HCT116 (cell line): ENCODE measurements at regions not wholly inside any gene's neighbourhood (a gene's known extent, or its start where the extent isn't known, plus 50 kb on each side); places are given as distances from the start of the nearest gene placed in this dataset.

Source experiments
- ATAC-seq: fragments of 200-7000 bp; cut with Tn5 transposase; 2 replicates; pipeline ENCODE4 v1.9.1; 2020; ENCODE audit warnings: mild to moderate bottlenecking, moderate library complexity
- BruUV-seq: library from RNA; stranded (reverse); fragments of 400-500 nt; replicated peaks from 2 replicates; lab custom pipeline; 2021; lab: Mats Ljungman, UMichigan
- CTCF ChIA-PET: fragments of 300-600 bp; sonication (Branson Sonifier 250); formaldehyde crosslinking; loops from one replicate; lab custom pipeline; 2021; ENCODE audit warnings: antibody characterized with exemption; lab: Charles Lee
- POLR2A ChIA-PET: fragments of 300-600, 350-600 bp; sonication (Branson Sonifier 250); formaldehyde crosslinking; loops from one replicate; lab custom pipeline; 2021; ENCODE audit warnings: antibody characterized with exemption; lab: Charles Lee
- RAD21 ChIA-PET, 2 experiments: fragments of 300-600 bp; sonication (Branson Sonifier 250); formaldehyde crosslinking; loops; one replicate each; lab custom pipeline; 2023; ENCODE audit warnings: low total read pairs in 2 of 2; ENCODE audit not compliant: uncharacterized antibody in 2 of 2, unreplicated experiment in 2 of 2, low non-redundant PET in 1 of 2; lab: Charles Lee
- DNase-seq: peaks from one replicate; pipeline ENCODE4 v3.0.0-alpha.2; 2010; ENCODE audit warnings: low read depth, low spot score
- H2AFZ ChIP-seq: fragments of 200-600 bp; shearing (Covaris generic), sonication (generic); 2 replicates; pipeline ENCODE4 v1.6.1; 2017; ENCODE audit warnings: low read depth, mixed run types, mixed read lengths, antibody characterized with exemption, low read length; ENCODE audit not compliant: poor library complexity, severe bottlenecking
- H3K27ac ChIP-seq: 2 replicates; pipeline ENCODE4 v1.5.1; 2012; ENCODE audit warnings: low read depth, low read length
- H3K27me3 ChIP-seq: fragments of 200-600 bp; sonication (generic); 2 replicates; pipeline ENCODE4 v1.6.1; 2016; ENCODE audit warnings: mixed run types, low read length, mixed read lengths; ENCODE audit not compliant: insufficient read depth
- H3K36me3 ChIP-seq, 2 experiments: fragments of 200-500 bp in 1 of 2; fragments of 200-600 bp in 1 of 2; sonication (Bioruptor generic) in 1 of 2; sonication (generic) in 1 of 2; 2 replicates each; pipeline versions ENCODE4 v1.5.1 to v1.6.1; 2014 to 2016; ENCODE audit warnings: low read length in 2 of 2, inconsistent platforms in 1 of 2, mixed read lengths in 1 of 2, mixed run types in 1 of 2; ENCODE audit not compliant: insufficient read depth in 2 of 2, control insufficient read depth in 1 of 2
- H3K4me1 ChIP-seq, 2 experiments: fragments of 200-600 bp in 1 of 2; sonication (generic) in 1 of 2; 2 replicates each; pipeline versions ENCODE4 v1.5.1 to v1.6.1; 2012 to 2017; ENCODE audit warnings: low read length in 2 of 2, inconsistent platforms in 1 of 2, mild to moderate bottlenecking in 1 of 2, mixed read lengths in 1 of 2, mixed run types in 1 of 2, moderate library complexity in 1 of 2; ENCODE audit not compliant: insufficient read depth in 2 of 2, control insufficient read depth in 1 of 2
- H3K4me2 ChIP-seq: fragments of 200-600 bp; sonication (generic); 2 replicates; pipeline ENCODE4 v1.6.1; 2017; ENCODE audit warnings: mixed run types, low read length, mixed read lengths
- H3K4me3 ChIP-seq, 2 experiments: fragments of 200-600 bp in 1 of 2; sonication (generic) in 1 of 2; replicated peaks in 1 of 2; 2 replicates each; pipeline ENCODE4 v1.5.1; 2011 to 2016; ENCODE audit warnings: low read length in 2 of 2, control low read depth in 1 of 2, low read depth in 1 of 2, mild to moderate bottlenecking in 1 of 2, mixed read lengths in 1 of 2, mixed run types in 1 of 2
- H3K79me2 ChIP-seq: fragments of 200-600 bp; sonication (generic); 2 replicates; pipeline ENCODE4 v1.6.1; 2017; ENCODE audit warnings: mild to moderate bottlenecking, mixed run types, low read length, moderate library complexity, mixed read lengths; ENCODE audit not compliant: insufficient read depth
- H3K9ac ChIP-seq: fragments of 200-600 bp; sonication (generic); 2 replicates; pipeline ENCODE4 v1.6.1; 2016; ENCODE audit warnings: low read length, mixed read lengths
- H3K9me2 ChIP-seq: fragments of 200-600 bp; sonication (generic), shearing (Covaris generic); 2 replicates; pipeline ENCODE4 v1.6.1; 2017; ENCODE audit warnings: mixed run types, mild to moderate bottlenecking, moderate library complexity; ENCODE audit not compliant: insufficient read depth
- H3K9me3 ChIP-seq, 2 experiments: fragments of 200-500 bp in 1 of 2; fragments of 200-600 bp in 1 of 2; sonication (Bioruptor generic) in 1 of 2; sonication (generic) in 1 of 2; 2 replicates each; pipeline ENCODE4 v1.6.1; 2014 to 2017; ENCODE audit warnings: low read length in 2 of 2, mixed read lengths in 2 of 2, inconsistent platforms in 1 of 2, low read depth in 1 of 2, mild to moderate bottlenecking in 1 of 2, mixed run types in 1 of 2, moderate library complexity in 1 of 2; ENCODE audit not compliant: control insufficient read depth in 1 of 2, insufficient read depth in 1 of 2
- H4K20me1 ChIP-seq: fragments of 200-600 bp; sonication (generic), shearing (Covaris generic); 2 replicates; pipeline ENCODE4 v1.6.1; 2017; ENCODE audit warnings: mixed run types, mild to moderate bottlenecking, moderate library complexity; ENCODE audit not compliant: insufficient read depth
- ATF3 ChIP-seq: IDR thresholded peaks from 2 replicates; pipeline ENCODE4 v1.6.1; 2012
- CBX3 ChIP-seq: IDR thresholded peaks from 2 replicates; pipeline ENCODE4 v1.6.1; 2012; ENCODE audit warnings: low read depth
- CEBPB ChIP-seq: IDR thresholded peaks from 2 replicates; pipeline ENCODE4 v1.6.1; 2012; ENCODE audit warnings: low read depth
- CTCF ChIP-seq, 3 experiments: fragments of 200-600 bp in 1 of 3; sonication (generic) in 1 of 3; IDR thresholded peaks in 2 of 3; conservative IDR thresholded peaks in 1 of 3; 2 replicates each; pipeline ENCODE4 v1.5.1; 2012 to 2017; ENCODE audit warnings: low read depth in 2 of 3, low read length in 2 of 3, antibody characterized with exemption in 1 of 3, borderline replicate concordance in 1 of 3, control low read depth in 1 of 3, mild to moderate bottlenecking in 1 of 3, mixed read lengths in 1 of 3, mixed run types in 1 of 3, moderate library complexity in 1 of 3; ENCODE audit not compliant: insufficient read depth in 1 of 3
- EZH2 ChIP-seq: fragments of 200-600 bp; sonication (generic); IDR thresholded peaks from 2 replicates; pipeline ENCODE4 v1.6.1; 2017; ENCODE audit warnings: antibody characterized with exemption, mixed run types
- FOSL1 ChIP-seq: IDR thresholded peaks from 2 replicates; pipeline ENCODE4 v1.6.1; 2012; ENCODE audit warnings: low read depth
- JUND ChIP-seq: IDR thresholded peaks from 2 replicates; pipeline ENCODE4 v1.6.1; 2012
- POLR2A ChIP-seq: IDR thresholded peaks from 2 replicates; pipeline ENCODE4 v1.7.0; 2011; ENCODE audit warnings: borderline replicate concordance; ENCODE audit not compliant: insufficient read depth, insufficient read length; ENCODE audit errors: extremely low read depth
- RAD21 ChIP-seq: IDR thresholded peaks from 2 replicates; pipeline ENCODE4 v1.6.1; 2012; ENCODE audit warnings: low read depth, mild to moderate bottlenecking
- SIN3A ChIP-seq: IDR thresholded peaks from 2 replicates; pipeline ENCODE4 v1.6.1; 2012; ENCODE audit warnings: low read depth
- SP1 ChIP-seq: IDR thresholded peaks from 2 replicates; pipeline ENCODE4 v1.6.1; 2012; ENCODE audit warnings: low read depth
- TCF7L2 ChIP-seq: IDR thresholded peaks from 2 replicates; pipeline ENCODE4 v1.7.0; 2011; ENCODE audit warnings: borderline replicate concordance, inconsistent platforms; ENCODE audit not compliant: insufficient read depth, insufficient read length; ENCODE audit errors: extremely low read depth
- ZFX ChIP-seq: fragments of 450-650 bp; IDR thresholded peaks from 2 replicates; pipeline ENCODE4 v1.6.1; 2017
- ZNF274 ChIP-seq: fragments of 200-500 bp; sonication (Bioruptor generic); IDR thresholded peaks from 2 replicates; pipeline ENCODE4 v1.6.1; 2014; ENCODE audit warnings: mild to moderate bottlenecking, low read depth, low read length, inconsistent platforms
- intact Hi-C: fragments of 100-400 bp; cut with micrococcal nuclease; formaldehyde crosslinking; loops from 2 replicates; pipeline ENCODE4 v1.10.0; 2022

- no TSS peak for BruUV-seq
- Histone ChIP-seq H2AFZ (no peak overlapping the region), H3K4me2 (no peak overlapping the region), H3K27ac (no peak overlapping the region), H4K20me1 (no peaks in the 10 kb centered on the region), H3K79me2 (no peaks in the 10 kb centered on the region), H3K4me1 (no peaks in the 10 kb centered on the region), H3K36me3 (no peaks in the 10 kb centered on the region), H3K4me3 (no peak overlapping the region), H3K9ac (no peak overlapping the region), H3K27me3 (no peaks in the 10 kb centered on the region)
- ATAC-seq (no peak), DNase-seq (no peak)
- RAD21 ChIA-PET: no interaction called here
- no peak for TF ChIP-seq ZFX
- TF ChIP-seq POLR2A: no peak
- no peak for TF ChIP-seq CEBPB
- TF ChIP-seq EZH2: no peak
- TF ChIP-seq CTCF (IDR thresholded peaks at IDR 0.05 in 2 of 3, conservative IDR thresholded peaks at IDR 0.05 in 1 of 3; ENCODE audit: borderline replicate concordance in 1 of 3, insufficient read depth in 1 of 3, low read depth in 2 of 3, low read length in 2 of 3): no peak
- TF ChIP-seq SIN3A: no peak
- no peak for TF ChIP-seq ATF3
- no peak for TF ChIP-seq CBX3
- no peak for TF ChIP-seq FOSL1
- no peak for TF ChIP-seq RAD21
- no peak for TF ChIP-seq SP1
- no peak for TF ChIP-seq TCF7L2
- no peak for TF ChIP-seq JUND
- TF ChIP-seq ZNF274: no peak
- TF ChIP-seq, all 23 proteins: peak for 0
- intact Hi-C loops: no loop called here
- ChIA-PET CTCF (no interaction called here), POLR2A (no interaction called here)
- Histone ChIP-seq H3K9me2 (no peaks in the 10 kb centered on the region), H3K9me3 (peaks cover 7 to 13% of the 10 kb centered on the region in 2 experiments; a peak in 2 of 4 replicates)
Observed at GRCh38 chr12:23262670-23263069, 637.7 kb downstream of the ETNK1 start.
